Stimulated activated CD4-positive, alpha-beta T cell treated with anti-CD3 and anti-CD28 coated beads, TNF-alpha, amount 100 ng/mL, for 24 hours (primary cell): ENCODE measurements at regions not wholly inside any gene's neighbourhood (a gene's known extent, or its start where the extent isn't known, plus 50 kb on each side); places are given as distances from the start of the nearest gene placed in this dataset.
"Not testable (repeated sequence)": the region's sequence is repeated elsewhere in the genome, so short reads cannot be mapped to it uniquely, and the experiment has no call there.

Experiments
- DNase-seq, 3 experiments: peaks; one replicate each; pipeline ENCODE4 v3.0.0-alpha.2; 2020; ENCODE audit warnings: low read depth in 3 of 3

DNA sequence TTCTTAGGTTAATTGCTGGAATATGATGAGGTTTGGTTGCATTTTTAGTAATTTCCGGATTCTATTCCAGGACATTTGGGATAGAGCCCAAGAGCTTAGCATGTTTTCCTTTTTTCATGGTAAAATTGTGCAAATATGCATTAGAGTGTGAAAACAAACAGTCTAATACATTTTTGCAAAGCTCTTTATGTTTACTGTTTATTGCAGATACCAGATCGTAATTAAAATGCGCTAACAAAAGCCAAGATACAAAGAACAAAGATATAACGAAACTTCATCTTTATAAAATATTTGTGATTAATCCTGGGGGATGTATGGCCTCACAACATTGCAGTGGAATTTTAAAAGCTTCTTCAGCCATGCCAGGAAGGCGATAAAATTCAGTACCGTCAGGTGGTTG is 94.5 kb upstream of the TBC1D5 start:
- DNase-seq = no peak

DNA sequence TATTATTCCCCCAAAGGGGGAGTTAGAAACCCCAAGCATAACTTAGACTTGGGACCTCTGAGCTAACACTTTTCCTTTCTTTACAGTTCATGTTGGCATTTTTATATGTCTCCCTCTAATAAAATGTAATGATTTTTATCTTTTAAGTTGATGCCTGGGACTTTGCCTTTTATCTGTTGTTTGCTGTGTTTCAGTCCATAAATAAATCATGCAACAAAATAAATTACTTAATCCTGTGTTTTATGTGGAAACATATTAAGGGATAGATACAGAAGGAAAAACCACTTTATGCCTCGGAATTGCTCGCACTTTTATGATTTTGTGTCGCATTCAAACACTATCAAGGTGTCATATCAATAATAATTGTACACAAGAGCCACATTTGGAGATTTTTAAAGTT is 93.7 kb upstream of the TBC1D5 start:
- DNase-seq = no peak

DNA sequence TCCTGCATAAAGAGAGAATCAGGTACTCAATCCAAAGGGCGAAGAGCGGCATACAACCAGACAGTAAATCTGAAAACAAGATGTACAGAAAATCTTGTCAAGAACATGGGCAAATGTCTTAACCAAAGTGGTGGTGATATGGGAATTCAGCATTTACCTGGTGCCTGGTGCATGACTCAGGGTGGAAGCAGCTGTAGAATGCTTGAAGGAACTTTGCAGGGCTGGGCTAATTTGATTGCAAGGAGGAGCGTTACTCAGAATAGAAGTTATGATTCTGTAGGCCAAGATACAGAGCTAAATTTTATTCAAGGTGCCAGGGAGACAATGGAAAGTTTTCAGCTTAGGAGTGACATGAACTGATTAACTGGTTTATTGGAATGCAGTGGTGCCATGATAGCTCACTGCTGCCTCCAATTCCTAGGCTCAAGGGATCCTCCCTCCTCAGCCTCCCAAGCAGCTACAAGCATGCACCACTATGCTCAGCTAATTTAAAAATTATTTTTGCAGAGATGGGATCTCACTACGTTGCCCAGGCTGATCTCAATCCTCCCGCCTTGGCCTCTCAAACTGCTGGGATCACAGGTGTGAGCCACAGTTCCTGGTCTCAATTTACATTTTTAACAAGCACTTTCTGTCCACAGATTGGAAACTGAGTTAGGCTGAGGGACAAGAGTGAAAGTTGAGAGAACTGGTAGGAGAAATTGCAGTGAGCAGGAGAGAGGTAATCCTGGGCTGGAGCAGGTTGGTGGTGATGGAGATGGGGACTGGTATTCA is 91.5 kb upstream of the TBC1D5 start:
- DNase-seq = no peak

DNA sequence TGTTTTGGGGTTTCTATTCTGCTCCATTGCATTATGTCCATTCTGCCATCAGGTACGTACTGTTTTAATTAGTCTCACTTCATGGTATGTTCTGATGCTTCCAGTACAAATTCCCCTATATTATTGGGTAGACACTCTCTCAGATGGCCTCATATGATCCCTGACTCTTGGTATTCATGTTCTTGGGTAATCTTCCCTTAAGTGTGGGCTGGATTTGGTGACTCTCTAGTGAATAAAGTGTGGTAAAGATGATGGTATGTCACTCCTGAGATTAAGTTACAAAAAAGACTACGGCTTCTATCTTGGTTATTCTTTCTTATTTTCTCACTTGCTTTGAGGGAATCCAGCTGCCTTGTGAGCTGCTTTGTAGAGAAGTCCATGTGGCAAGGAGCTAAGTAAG is 89.6 kb upstream of the TBC1D5 start:
- no peak for DNase-seq

DNA sequence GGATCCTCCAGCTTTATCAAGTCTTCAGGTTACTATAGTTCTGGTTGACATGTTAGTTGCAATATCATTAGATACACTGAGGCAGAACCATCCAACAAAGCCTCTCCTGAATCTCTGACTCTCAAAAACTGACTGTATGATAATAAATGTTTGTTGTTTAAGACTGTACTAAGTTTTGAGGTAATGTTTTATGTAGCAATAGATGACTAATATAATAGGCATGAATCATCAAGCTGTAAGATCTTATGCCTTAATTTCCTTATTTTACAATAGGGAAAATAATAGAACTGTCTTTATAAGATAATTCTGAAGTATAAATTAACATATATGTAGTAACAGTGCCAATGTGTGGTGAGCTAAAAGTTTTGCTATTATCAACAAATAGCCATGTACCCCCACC is 88.9 kb upstream of the TBC1D5 start:
- DNase-seq = no peak

DNA sequence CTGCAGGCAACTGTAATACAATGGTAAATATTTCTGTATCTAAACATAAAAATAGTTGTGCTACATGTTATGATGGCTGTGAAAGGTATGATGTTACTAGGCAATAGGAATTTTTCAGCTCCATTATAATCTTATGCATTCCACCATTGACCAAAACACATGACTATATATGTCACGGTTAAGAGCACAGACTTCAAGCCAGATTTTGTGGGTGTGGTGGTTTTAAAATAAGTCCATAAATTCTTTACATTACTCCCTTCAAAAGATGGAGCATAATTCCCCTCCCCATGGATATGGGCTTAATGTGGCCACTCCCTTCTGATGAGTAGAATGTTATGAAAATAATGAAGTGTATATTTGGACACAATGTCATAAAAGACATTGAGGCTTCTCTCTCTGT is 88.4 kb upstream of the TBC1D5 start:
- DNase-seq = no peak

GRCh38 chr3:17828388-17828787 is 86.0 kb upstream of the TBC1D5 start:
- DNase-seq = no peak

GRCh38 chr3:17825298-17825697 is 82.9 kb upstream of the TBC1D5 start:
- DNase-seq = no peak

DNA sequence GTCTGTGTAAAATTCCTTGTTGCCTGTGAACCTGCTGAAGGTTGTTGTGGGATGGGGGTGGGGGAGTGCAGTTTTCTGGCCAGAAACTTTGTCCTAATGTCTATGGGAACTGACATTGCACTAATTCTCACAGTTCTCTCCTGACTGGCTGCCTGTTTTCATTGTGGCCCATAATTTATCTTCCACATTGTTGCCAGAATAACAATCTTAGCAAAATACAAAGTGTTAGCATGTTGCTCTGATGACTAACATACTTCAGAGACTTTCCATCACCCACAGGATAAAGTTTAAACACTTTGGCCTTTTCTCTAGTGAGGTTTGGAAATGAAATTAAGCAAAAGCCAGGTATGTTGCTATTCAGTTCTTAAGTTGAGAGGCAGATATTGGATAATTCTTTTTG is 81.4 kb upstream of the TBC1D5 start:
- no peak for DNase-seq

DNA sequence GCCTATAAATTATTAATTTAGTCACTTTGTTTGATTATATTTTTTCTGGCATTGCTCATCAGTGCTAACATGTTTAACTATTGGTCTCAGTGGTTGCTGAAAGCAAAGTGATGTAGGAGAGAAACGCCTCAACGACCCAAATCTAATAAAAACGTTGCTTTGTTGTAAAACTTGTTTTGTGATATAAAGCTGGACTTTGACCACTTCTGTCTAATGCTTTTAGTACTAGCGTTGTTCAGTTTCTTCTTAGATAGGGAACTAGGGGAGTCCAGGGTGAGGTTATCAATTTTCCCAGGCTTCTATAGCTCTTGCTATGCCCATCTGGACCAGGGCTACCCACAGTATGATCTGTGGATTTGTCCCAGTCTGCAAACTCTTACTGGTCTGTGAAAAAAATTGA is 80.6 kb upstream of the TBC1D5 start:
- DNase-seq = no peak

DNA sequence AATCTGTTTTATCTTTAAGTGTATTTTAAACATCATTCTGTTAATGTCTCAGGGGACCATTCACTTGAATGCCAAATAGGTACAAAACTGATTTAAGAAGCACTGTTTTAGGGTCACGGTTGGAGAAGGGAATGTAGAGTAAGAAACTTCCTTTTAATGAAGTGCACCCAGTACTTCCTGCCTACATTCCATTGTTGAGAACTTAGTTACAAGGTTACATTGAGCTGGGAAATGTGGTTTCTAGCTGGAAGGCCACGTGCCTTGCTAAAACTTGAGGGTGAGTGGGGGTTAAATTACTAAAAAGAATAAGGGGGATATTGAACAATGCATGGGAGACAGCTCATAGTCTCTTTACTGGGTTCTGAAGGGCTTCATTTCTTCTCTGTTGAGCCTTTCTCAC is 78.3 kb upstream of the TBC1D5 start:
- DNase-seq = no peak

- no peak for DNase-seq
These were observed 77.8 kb upstream of the TBC1D5 start for GRCh38 chr3:17820275-17820674.

- not testable (repeated sequence) for DNase-seq
These were observed 75.5 kb upstream of the TBC1D5 start for GRCh38 chr3:17817973-17818372.

- no peak for DNase-seq
These were observed 75.1 kb upstream of the TBC1D5 start for GRCh38 chr3:17817545-17817944.

DNA sequence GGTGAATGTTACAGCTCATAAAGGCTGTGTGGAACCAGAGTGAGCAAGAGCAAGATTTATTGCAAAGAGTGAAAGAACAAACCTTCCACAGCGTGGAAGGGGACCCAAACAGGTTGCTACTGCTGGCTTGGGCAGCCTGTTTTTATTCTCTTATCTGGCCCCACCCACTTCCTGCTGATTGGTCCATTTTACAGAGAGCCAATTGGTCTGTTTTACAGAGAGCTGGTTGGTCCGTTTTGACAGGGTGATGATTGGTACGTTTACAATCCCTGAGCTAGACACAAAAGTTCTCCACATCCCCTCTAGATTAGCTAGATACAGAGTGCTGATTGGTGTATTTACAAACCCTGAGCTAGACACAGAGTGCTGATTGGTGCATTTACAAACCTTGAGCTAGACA is 74.4 kb upstream of the TBC1D5 start:
- not testable (repeated sequence) for DNase-seq

- not testable (repeated sequence) for DNase-seq
These were observed 69.9 kb upstream of the TBC1D5 start for GRCh38 chr3:17812328-17812727.

DNA sequence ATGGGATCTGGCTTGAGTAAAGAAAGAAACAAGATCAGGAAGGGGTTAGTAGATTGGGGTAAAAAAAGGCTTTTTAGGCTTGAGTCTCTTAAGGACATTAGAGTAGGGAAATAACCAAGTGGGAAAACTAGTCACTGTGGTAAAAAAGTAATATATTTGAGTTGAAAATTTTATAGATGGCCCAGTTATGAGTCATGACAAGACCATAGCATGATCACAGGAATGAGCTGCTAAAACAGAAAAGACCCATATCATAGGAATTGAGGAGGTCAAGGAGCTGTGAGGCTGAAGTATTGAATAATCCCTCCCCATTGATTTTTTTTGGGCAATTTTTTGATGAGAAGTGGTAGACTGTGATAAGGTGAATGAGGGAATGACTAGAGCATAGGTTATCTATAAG is 69.2 kb upstream of the TBC1D5 start:
- no peak for DNase-seq

DNA sequence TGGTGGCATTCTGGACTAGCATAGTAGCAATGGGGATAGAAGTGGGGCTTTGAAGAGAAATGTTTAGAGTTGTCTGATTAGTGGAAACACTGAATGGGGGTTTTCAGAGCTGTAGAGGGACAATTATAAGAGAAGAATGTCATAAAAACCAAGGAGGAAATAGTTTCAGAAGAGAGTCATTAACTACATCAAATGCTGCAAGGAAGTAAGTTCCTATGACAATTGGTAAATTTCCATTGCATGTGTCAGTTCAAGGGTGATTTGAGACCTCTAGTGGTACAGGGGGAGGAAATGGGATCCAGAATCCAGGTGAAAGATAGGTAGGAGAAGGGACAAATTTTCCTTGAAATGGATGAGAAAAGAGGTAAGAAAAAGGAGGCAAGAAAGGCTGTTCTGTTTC is 68.3 kb upstream of the TBC1D5 start:
- DNase-seq = no peak

DNA sequence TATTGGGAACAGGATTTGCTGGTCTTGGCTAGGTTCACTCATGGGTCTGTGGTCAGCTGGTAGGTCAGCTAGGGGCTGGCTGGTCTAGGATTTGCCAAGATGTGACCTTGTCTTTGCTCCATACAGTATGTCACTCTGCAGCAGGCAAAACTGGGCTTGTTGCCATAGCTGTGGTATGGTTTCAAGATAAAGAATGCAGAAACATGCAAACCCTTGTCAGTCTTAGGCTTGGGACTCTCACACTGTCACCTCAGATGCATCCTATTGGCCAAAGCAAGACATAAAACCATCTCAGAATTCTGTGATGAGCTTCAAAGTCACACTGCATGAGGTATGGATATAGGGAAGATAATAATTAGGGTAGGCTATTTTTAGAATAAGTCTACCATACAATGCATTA is 66.6 kb upstream of the TBC1D5 start:
- no peak for DNase-seq

- no peak for DNase-seq
These were observed 64.4 kb upstream of the TBC1D5 start for GRCh38 chr3:17806876-17807275.

GRCh38 chr3:17806201-17806600 is 63.8 kb upstream of the TBC1D5 start:
- DNase-seq = no peak

DNA sequence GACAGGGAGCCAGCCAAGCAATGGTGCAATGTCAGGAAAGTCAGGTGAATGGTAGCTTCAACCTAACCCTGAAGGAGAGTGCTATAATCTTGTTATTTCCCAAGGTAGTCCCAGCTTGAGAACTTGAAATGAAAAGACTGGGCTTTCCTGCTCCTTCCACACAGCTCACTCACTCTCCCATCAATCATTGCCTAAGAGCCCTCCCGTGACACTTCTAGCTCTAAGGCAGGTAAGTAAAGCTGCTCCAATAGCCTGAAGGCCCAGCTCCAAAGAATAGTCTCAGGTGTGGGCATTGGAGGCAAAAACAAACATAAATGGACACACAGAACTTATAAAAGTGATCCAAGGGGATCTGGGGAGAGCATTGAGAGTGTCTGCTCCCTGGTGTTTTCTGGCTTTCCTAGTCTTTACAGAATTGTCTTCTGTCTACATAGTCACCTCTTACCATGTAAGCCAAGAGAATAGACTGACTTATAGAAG is 63.1 kb upstream of the TBC1D5 start:
- DNase-seq = no peak

- no peak for DNase-seq
These were observed 60.5 kb upstream of the TBC1D5 start for GRCh38 chr3:17802950-17803349.

DNA sequence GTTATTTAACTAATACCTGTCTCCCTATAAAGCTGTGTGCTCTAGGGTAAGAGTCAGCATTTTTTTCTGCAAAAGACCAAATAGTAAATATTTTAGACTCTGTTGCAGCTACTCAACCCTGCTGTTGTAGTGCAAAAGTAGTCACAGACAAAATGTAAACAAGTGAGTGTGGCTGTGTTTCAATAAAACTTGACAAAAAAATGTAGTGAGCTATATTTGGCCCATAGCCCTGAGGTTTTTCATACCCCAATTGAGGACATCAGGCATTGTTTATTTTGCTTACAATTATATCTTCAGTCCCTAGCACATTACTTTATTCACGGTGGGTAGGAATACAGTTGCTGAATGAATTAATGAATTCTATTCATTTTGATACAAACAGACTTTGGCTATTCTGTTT is 58.7 kb upstream of the TBC1D5 start:
- no peak for DNase-seq
